HG03469 (cell line): ENCODE measurements at regions not wholly inside any gene's neighbourhood (a gene's known extent, or its start where the extent isn't known, plus 50 kb on each side); places are given as distances from the start of the nearest gene placed in this dataset.

Source experiments
- ATAC-seq: cut with Tn5 transposase; IDR thresholded peaks from one replicate; pipeline ENCODE4 v1.9.1; 2021; ENCODE audit warnings: mild to moderate bottlenecking, moderate library complexity, moderate number of reproducible peaks; ENCODE audit not compliant: unreplicated experiment

GRCh38 chr6:147022041-147022440 lies 182.2 kb upstream of the STXBP5 start:
- no peak for ATAC-seq

- no peak for ATAC-seq
Measured at GRCh38 chr6:147023148-147023547, 181.1 kb upstream of the STXBP5 start.

- no peak for ATAC-seq
Measured at GRCh38 chr6:147023581-147023980, 180.6 kb upstream of the STXBP5 start.

GRCh38 chr6:147029923-147030322 lies 174.3 kb upstream of the STXBP5 start:
- no peak for ATAC-seq

- no peak for ATAC-seq
Measured at GRCh38 chr6:147033267-147033666, 170.9 kb upstream of the STXBP5 start.

GRCh38 chr6:147035886-147036285 lies 168.3 kb upstream of the STXBP5 start:
- no peak for ATAC-seq

- ATAC-seq: no peak
Measured at GRCh38 chr6:147037881-147038280, 166.3 kb upstream of the STXBP5 start.

GRCh38 chr6:147040121-147040910 lies 163.9 kb upstream of the STXBP5 start:
- ATAC-seq: no peak

GRCh38 chr6:147042679-147043078 lies 161.5 kb upstream of the STXBP5 start:
- no peak for ATAC-seq

GRCh38 chr6:147043994-147044477 lies 160.2 kb upstream of the STXBP5 start:
- ATAC-seq: no peak

- no peak for ATAC-seq
Measured at GRCh38 chr6:147046141-147046877, 157.9 kb upstream of the STXBP5 start.

GRCh38 chr6:147048930-147049329 lies 155.3 kb upstream of the STXBP5 start:
- ATAC-seq: no peak

GRCh38 chr6:147053311-147053921 lies 150.8 kb upstream of the STXBP5 start:
- no peak for ATAC-seq

- ATAC-seq: no peak
Measured at GRCh38 chr6:147054158-147054557, 150.1 kb upstream of the STXBP5 start.

GRCh38 chr6:147054871-147055270 lies 149.3 kb upstream of the STXBP5 start:
- no peak for ATAC-seq

GRCh38 chr6:147055821-147056392 lies 148.3 kb upstream of the STXBP5 start:
- no peak for ATAC-seq

- no peak for ATAC-seq
Measured at GRCh38 chr6:147057188-147057587, 147.0 kb upstream of the STXBP5 start.

GRCh38 chr6:147057705-147058342 lies 146.4 kb upstream of the STXBP5 start:
- ATAC-seq: no peak

GRCh38 chr6:147058786-147059385 lies 145.3 kb upstream of the STXBP5 start:
- ATAC-seq: no peak

GRCh38 chr6:147060636-147061035 lies 143.6 kb upstream of the STXBP5 start:
- no peak for ATAC-seq
